DND-41 (cell line): ENCODE measurements at regions not wholly inside any gene's neighbourhood (a gene's known extent, or its start where the extent isn't known, plus 50 kb on each side); places are given as distances from the start of the nearest gene placed in this dataset.

Source experiments
- ATAC-seq: fragments of 200-7000 bp; cut with Tn5 transposase; 3 replicates; pipeline ENCODE4 v1.9.1; 2021; ENCODE audit warnings: low read depth; ENCODE audit not compliant: insufficient read depth
- DNase-seq: peaks from one replicate; pipeline ENCODE4 v3.0.0-alpha.2; 2020
- H2AFZ ChIP-seq: 2 replicates; pipeline ENCODE4 v1.6.0; 2012; ENCODE audit warnings: low read depth, low read length
- H3K27ac ChIP-seq: 2 replicates; pipeline ENCODE4 v1.5.1; 2012; ENCODE audit warnings: low read length, inconsistent platforms
- H3K27me3 ChIP-seq: fragments of 200-600 bp; sonication (generic); 2 replicates; pipeline ENCODE4 v1.6.0; 2012; ENCODE audit warnings: low read length, mild to moderate bottlenecking, inconsistent platforms; ENCODE audit not compliant: insufficient read depth, poor library complexity
- H3K36me3 ChIP-seq: 2 replicates; pipeline ENCODE4 v1.5.1; 2012; ENCODE audit warnings: low read length, inconsistent platforms; ENCODE audit not compliant: insufficient read depth
- H3K4me1 ChIP-seq: 2 replicates; pipeline ENCODE4 v1.5.1; 2012; ENCODE audit warnings: mild to moderate bottlenecking, low read length; ENCODE audit not compliant: insufficient read depth
- H3K4me2 ChIP-seq: 2 replicates; pipeline ENCODE4 v1.6.0; 2012; ENCODE audit warnings: mild to moderate bottlenecking, moderate library complexity, low read length, inconsistent platforms; ENCODE audit not compliant: insufficient read depth
- H3K4me3 ChIP-seq, 2 experiments: fragments of 200-600 bp in 1 of 2; shearing (Covaris generic) in 1 of 2; 2 replicates each; pipeline ENCODE4 v1.5.1; 2012 to 2016; ENCODE audit warnings: inconsistent platforms in 2 of 2, low read length in 2 of 2, mild to moderate bottlenecking in 2 of 2, low read depth in 1 of 2, moderate library complexity in 1 of 2
- H3K79me2 ChIP-seq: 2 replicates; pipeline ENCODE4 v1.6.0; 2012; ENCODE audit warnings: low read length, inconsistent platforms; ENCODE audit not compliant: insufficient read depth
- H3K9ac ChIP-seq: 2 replicates; pipeline ENCODE4 v1.6.0; 2012; ENCODE audit warnings: low read depth, mild to moderate bottlenecking, inconsistent platforms, low read length, moderate library complexity
- H3K9me3 ChIP-seq: 2 replicates; pipeline ENCODE4 v1.5.1; 2012; ENCODE audit warnings: low read length, moderate library complexity, mild to moderate bottlenecking, inconsistent platforms; ENCODE audit not compliant: insufficient read depth, severe bottlenecking
- H4K20me1 ChIP-seq: 2 replicates; pipeline ENCODE4 v1.6.0; 2012; ENCODE audit warnings: low read length; ENCODE audit not compliant: insufficient read depth
- CTCF ChIP-seq: IDR thresholded peaks from 2 replicates; pipeline ENCODE4 v1.5.1; 2012; ENCODE audit warnings: borderline replicate concordance, low read length, moderate library complexity, mild to moderate bottlenecking; ENCODE audit not compliant: poor library complexity, severe bottlenecking; ENCODE audit errors: extremely low read depth
- EZH2 ChIP-seq: IDR thresholded peaks from 3 replicates; pipeline ENCODE4 v1.6.1; 2012; ENCODE audit warnings: borderline replicate concordance, low read depth, mild to moderate bottlenecking, moderate library complexity, low read length, inconsistent platforms; ENCODE audit not compliant: severe bottlenecking

GRCh38 chr15:98257290-98257689 lies 296.8 kb downstream of the ARRDC4 start:
- Histone ChIP-seq H4K20me1 (no peaks in the 10 kb centered on the region), H3K36me3 (no peaks in the 10 kb centered on the region), H3K9ac (no peak overlapping the region), H3K9me3 (peaks cover 9% of the 10 kb centered on the region), H3K4me2 (no peak overlapping the region), H3K4me1 (no peaks in the 10 kb centered on the region), H3K27me3 (no peaks in the 10 kb centered on the region), H3K27ac (no peak overlapping the region), H3K79me2 (no peaks in the 10 kb centered on the region), H3K4me3 (no peak overlapping the region), H2AFZ (no peak overlapping the region)
- DNase-seq (no peak), ATAC-seq (no peak)
- no peak for TF ChIP-seq CTCF
- no peak for TF ChIP-seq EZH2

- Histone ChIP-seq H3K27me3 (no peaks in the 10 kb centered on the region), H2AFZ (no peak overlapping the region), H3K79me2 (no peaks in the 10 kb centered on the region), H3K4me2 (no peak overlapping the region), H3K9ac (no peak overlapping the region), H3K27ac (no peak overlapping the region), H3K4me3 (no peak overlapping the region), H3K4me1 (no peaks in the 10 kb centered on the region), H3K36me3 (no peaks in the 10 kb centered on the region), H3K9me3 (peaks cover 5% of the 10 kb centered on the region), H4K20me1 (no peaks in the 10 kb centered on the region)
- ATAC-seq (no peak), DNase-seq (no peak)
- no peak for TF ChIP-seq CTCF
- no peak for TF ChIP-seq EZH2
Observed at GRCh38 chr15:98263787-98264186, 303.3 kb downstream of the ARRDC4 start.

GRCh38 chr15:98266295-98266694 lies 305.8 kb downstream of the ARRDC4 start:
- no peak overlapping the region for H3K9ac ChIP-seq
- H3K27ac ChIP-seq: no peak overlapping the region
- no peak overlapping the region for H3K4me2 ChIP-seq
- no peak for DNase-seq
- no peak overlapping the region for H2AFZ ChIP-seq
- H3K4me3 ChIP-seq: no peak overlapping the region
- peaks cover 6% of the 10 kb centered on the region for H3K9me3 ChIP-seq
- H4K20me1 ChIP-seq: no peaks in the 10 kb centered on the region
- H3K36me3 ChIP-seq: no peaks in the 10 kb centered on the region
- no peaks in the 10 kb centered on the region for H3K27me3 ChIP-seq
- no peaks in the 10 kb centered on the region for H3K79me2 ChIP-seq
- no peak for ATAC-seq
- H3K4me1 ChIP-seq: no peaks in the 10 kb centered on the region
- no peak for TF ChIP-seq CTCF
- TF ChIP-seq EZH2: no peak

GRCh38 chr15:98268163-98268562 lies 307.7 kb downstream of the ARRDC4 start:
- Histone ChIP-seq H4K20me1 (no peaks in the 10 kb centered on the region), H3K4me3 (no peak overlapping the region), H3K9me3 (peaks cover 6% of the 10 kb centered on the region), H3K27me3 (no peaks in the 10 kb centered on the region), H3K4me2 (no peak overlapping the region), H2AFZ (no peak overlapping the region), H3K9ac (no peak overlapping the region), H3K36me3 (no peaks in the 10 kb centered on the region), H3K4me1 (no peaks in the 10 kb centered on the region), H3K27ac (no peak overlapping the region), H3K79me2 (no peaks in the 10 kb centered on the region)
- DNase-seq (no peak), ATAC-seq (no peak)
- TF ChIP-seq EZH2: no peak
- no peak for TF ChIP-seq CTCF
